Activated CD4-positive, alpha-beta T cell treated with anti-CD3 and anti-CD28 coated beads for 36 hours (primary cell): ENCODE measurements at regions not wholly inside any gene's neighbourhood (a gene's known extent, or its start where the extent isn't known, plus 50 kb on each side); places are given as distances from the start of the nearest gene placed in this dataset.

Experiments used
- ATAC-seq: fragments of 200-7000 bp; cut with Tn5 transposase; one replicate; pipeline ENCODE4 v1.10.0; 2021; ENCODE audit warnings: mild to moderate bottlenecking, moderate library complexity
- CTCF ChIA-PET: fragments of 350-600 bp; sonication (Branson Sonifier 250); formaldehyde crosslinking; loops from one replicate; lab custom pipeline; 2021; ENCODE audit warnings: antibody characterized with exemption; lab: Charles Lee
- POLR2A ChIA-PET: fragments of 350-600 bp; sonication (Branson Sonifier 250); formaldehyde crosslinking; loops from one replicate; lab custom pipeline; 2021; ENCODE audit warnings: antibody characterized with exemption, inconsistent platforms; lab: Charles Lee
- DNase-seq: peaks from one replicate; pipeline ENCODE4 v3.0.0-alpha.2; 2020
- H3K27ac Mint-ChIP-seq: one replicate; pipeline ENCODE4 v1.8.0; 2021; ENCODE audit warnings: mixed read lengths
- H3K27me3 Mint-ChIP-seq: one replicate; pipeline ENCODE4 v1.8.0; 2021; ENCODE audit warnings: mixed read lengths
- H3K36me3 Mint-ChIP-seq: one replicate; pipeline ENCODE4 v1.8.0; 2021; ENCODE audit warnings: low read depth, mixed read lengths
- H3K4me1 Mint-ChIP-seq: one replicate; pipeline ENCODE4 v1.8.0; 2021; ENCODE audit warnings: mixed read lengths
- H3K4me3 Mint-ChIP-seq: one replicate; pipeline ENCODE4 v1.8.0; 2021; ENCODE audit warnings: mild to moderate bottlenecking, moderate library complexity, mixed read lengths
- H3K9me3 Mint-ChIP-seq: one replicate; pipeline ENCODE4 v1.8.0; 2021; ENCODE audit warnings: low read depth, mixed read lengths
- intact Hi-C, 2 experiments: fragments of 100-400 bp; cut with DNase I in 1 of 2; cut with micrococcal nuclease in 1 of 2; formaldehyde crosslinking; loops; one replicate each; pipeline versions ENCODE4 v1.14.2 to v1.15.1; 2022 to 2024; cut with DNase I, micrococcal nuclease

DNA sequence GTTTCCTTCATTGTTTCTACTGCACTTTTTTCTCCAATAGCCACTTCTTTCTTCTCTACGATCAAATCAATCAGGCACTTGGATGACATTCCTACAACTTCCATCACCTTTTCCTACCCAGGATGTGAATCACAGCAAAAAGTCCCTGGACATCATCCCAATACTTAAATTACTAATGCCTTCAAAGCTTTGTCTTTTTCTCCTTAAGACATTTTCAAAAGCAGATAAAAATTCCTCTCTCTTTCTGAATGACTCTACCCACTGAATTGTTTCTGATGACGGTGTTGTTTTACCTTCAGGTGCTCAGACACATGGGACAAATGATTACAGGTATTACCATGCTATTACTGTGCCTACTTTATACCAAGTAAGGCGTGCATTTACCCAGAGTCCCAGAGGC lies 500.9 kb downstream of the FBXO15 start:
- POLR2A ChIA-PET = no interaction called here
- intact Hi-C loops = no loop called here
- Mint-ChIP-seq H3K27me3 (no peaks in the 10 kb centered on the region), H3K4me1 (no peaks in the 10 kb centered on the region), H3K36me3 (no peaks in the 10 kb centered on the region), H3K27ac (no peak overlapping the region), H3K9me3 (peaks cover 2% of the 10 kb centered on the region), H3K4me3 (no peak overlapping the region)
- no peak for ATAC-seq
- CTCF ChIA-PET = no interaction called here
- DNase-seq = no peak

DNA sequence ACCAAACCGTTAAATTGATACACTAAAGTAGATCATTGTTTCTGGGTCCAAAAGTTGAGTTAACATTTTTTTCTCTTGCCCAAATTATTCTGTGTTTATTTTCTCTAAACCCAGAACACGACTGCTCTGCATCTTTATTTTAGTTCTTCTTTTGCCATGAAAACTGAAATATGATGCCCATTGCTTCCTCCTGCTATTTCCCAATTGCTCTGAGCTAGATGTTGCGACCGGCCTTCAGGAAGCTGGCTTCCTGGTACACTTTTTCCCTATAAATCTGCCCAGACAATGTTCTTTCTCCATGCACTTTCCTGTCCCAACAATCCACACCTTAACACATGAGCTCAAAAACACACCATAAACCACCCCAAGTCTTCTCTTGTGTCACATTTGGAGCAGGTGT lies 501.4 kb downstream of the FBXO15 start:
- intact Hi-C loops = no loop called here
- ChIA-PET CTCF (interaction anchor here (1.0 kb wide), 1 partner anchor 18 kb away, joined by 3 read pairs; no protein-coding TSS in a partner anchor), POLR2A (no interaction called here)
- Mint-ChIP-seq H3K36me3 (no peaks in the 10 kb centered on the region), H3K9me3 (peaks cover 2% of the 10 kb centered on the region), H3K4me3 (no peak overlapping the region), H3K27me3 (no peaks in the 10 kb centered on the region), H3K27ac (no peak overlapping the region), H3K4me1 (no peaks in the 10 kb centered on the region)
- ATAC-seq = no peak
- DNase-seq = no peak

DNA sequence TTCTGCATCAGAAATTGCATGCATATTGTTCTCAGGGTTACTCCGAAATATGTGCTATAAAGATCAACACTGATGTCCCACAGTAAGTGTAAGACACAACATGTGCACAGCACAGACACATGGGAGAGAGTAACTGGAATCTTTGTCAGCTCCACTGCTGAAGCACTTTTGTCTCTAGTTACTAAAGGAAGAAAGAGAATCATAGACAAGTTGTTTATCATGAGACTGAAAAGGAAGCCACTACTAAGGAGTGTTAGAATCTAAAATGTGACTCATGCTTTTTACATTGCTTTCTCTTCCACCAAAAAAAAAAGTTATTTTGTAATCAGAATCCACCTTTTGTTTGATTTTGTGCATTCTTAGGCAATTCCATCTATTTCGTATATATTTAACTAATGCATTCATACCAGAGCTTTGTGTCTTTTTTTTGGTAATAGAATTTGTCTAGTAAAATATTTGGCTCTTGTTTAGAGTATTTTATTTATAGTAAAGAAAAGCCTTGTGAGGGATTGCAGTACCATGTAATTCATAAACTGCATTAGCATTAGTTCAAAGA lies 502.4 kb downstream of the FBXO15 start:
- intact Hi-C loops = no loop called here
- no peak for ATAC-seq
- Mint-ChIP-seq H3K4me1 (no peaks in the 10 kb centered on the region), H3K27ac (no peak overlapping the region), H3K36me3 (no peaks in the 10 kb centered on the region), H3K4me3 (no peak overlapping the region), H3K27me3 (no peaks in the 10 kb centered on the region), H3K9me3 (peaks cover 2% of the 10 kb centered on the region)
- ChIA-PET CTCF (interaction anchor here (1.0 kb wide), 1 partner anchor 19 kb away, joined by 3 read pairs; no protein-coding TSS in a partner anchor), POLR2A (no interaction called here)
- DNase-seq = no peak

DNA sequence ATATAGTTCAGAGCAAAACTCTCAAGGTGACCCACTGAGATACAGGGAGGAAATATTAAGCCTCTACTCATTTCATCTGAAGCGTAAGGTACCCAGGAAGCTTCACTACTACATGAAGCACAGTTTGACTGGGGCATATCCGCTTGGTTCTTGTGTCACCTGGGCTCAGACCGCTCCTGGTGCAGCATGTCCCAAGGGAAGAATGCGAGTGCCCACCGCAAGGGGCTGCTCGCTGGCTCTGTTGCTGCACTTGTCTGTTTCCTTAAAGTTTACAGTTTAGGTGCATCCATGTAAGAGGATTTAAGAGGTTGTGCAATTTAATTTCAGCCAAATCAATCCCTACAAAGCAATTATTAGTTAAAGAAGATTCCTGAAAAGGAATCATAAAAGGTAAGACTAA lies 507.8 kb downstream of the FBXO15 start:
- intact Hi-C loops = no loop called here
- peaks cover 2% of the 10 kb centered on the region for H3K9me3 Mint-ChIP-seq
- H3K27me3 Mint-ChIP-seq = no peaks in the 10 kb centered on the region
- ChIA-PET POLR2A (no interaction called here), CTCF (no interaction called here)
- no peaks in the 10 kb centered on the region for H3K4me1 Mint-ChIP-seq
- no peak overlapping the region for H3K27ac Mint-ChIP-seq
- DNase-seq (no peak), ATAC-seq (no peak)
- H3K36me3 Mint-ChIP-seq = no peaks in the 10 kb centered on the region
- no peak overlapping the region for H3K4me3 Mint-ChIP-seq

DNA sequence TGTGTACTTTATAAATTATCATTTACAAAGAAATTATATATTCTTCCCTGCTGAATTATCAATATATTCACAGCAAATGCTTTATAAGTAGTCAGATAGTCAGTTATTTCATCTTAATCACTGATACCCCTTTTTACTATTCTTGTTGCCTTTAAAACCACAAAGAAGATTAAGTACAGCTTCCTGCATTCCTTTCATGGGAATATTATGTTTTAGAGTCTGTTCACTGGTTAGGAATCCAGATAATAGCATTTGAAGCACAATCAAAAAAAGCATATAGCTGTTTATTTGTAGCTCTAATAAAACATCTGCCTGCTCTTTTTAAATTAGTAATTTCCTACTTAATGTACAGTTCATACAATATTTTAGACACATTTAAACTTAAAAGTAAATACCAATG lies 508.9 kb downstream of the FBXO15 start:
- no peak overlapping the region for H3K4me3 Mint-ChIP-seq
- no peaks in the 10 kb centered on the region for H3K27me3 Mint-ChIP-seq
- H3K4me1 Mint-ChIP-seq = no peaks in the 10 kb centered on the region
- intact Hi-C loops = no loop called here
- no peak for ATAC-seq
- H3K27ac Mint-ChIP-seq = no peak overlapping the region
- DNase-seq = no peak
- H3K9me3 Mint-ChIP-seq = no peaks in the 10 kb centered on the region
- ChIA-PET POLR2A (no interaction called here), CTCF (no interaction called here)
- no peaks in the 10 kb centered on the region for H3K36me3 Mint-ChIP-seq

DNA sequence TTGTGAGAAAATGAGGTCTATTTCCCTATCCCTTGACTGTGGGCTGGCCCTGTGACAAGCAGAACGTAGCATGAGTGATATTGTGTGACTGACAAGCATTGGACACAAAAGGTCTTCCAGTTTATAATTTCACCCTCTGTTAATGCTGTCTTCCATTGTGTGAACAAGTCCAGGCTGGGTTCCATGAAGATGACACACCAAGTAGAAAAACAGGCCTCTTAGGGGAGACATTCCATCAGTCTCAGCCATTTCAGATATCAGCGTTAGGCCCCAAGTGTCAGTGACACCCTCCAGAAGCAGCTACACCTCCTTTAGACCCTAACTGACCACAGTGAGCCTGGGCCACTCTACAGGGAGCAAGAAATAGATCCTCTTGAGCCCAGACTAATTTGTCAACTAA lies 511.3 kb downstream of the FBXO15 start:
- no peaks in the 10 kb centered on the region for H3K36me3 Mint-ChIP-seq
- no peak for DNase-seq
- H3K27ac Mint-ChIP-seq = no peak overlapping the region
- no peak overlapping the region for H3K4me3 Mint-ChIP-seq
- intact Hi-C loops = no loop called here
- ChIA-PET POLR2A (no interaction called here), CTCF (interaction anchor here (1.6 kb wide), 1 partner anchor 12 kb away, joined by 3 read pairs; no protein-coding TSS in a partner anchor)
- H3K9me3 Mint-ChIP-seq = no peaks in the 10 kb centered on the region
- H3K4me1 Mint-ChIP-seq = no peaks in the 10 kb centered on the region
- no peaks in the 10 kb centered on the region for H3K27me3 Mint-ChIP-seq
- ATAC-seq = no peak

DNA sequence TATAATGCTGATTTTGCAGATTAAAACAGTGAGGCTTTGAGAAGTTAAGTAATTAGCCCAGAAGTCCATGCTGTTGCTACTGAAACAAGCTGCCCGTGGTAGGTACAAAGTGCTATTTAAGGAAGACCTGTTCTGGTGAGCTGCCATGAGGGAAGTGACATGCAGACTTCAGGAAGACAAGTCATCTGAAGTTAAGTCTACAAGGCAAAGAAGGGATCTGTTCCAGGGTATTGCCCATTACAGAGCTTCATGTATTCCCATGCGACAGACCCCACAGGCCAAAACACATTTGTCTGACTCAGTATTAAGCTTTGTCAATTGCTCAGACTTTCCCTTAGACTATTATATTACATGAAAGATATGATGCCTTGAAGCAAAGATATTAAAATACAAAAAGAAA lies 520.8 kb downstream of the FBXO15 start:
- ChIA-PET POLR2A (no interaction called here), CTCF (no interaction called here)
- H3K36me3 Mint-ChIP-seq = no peaks in the 10 kb centered on the region
- no peaks in the 10 kb centered on the region for H3K27me3 Mint-ChIP-seq
- DNase-seq = no peak
- no peaks in the 10 kb centered on the region for H3K4me1 Mint-ChIP-seq
- no peaks in the 10 kb centered on the region for H3K9me3 Mint-ChIP-seq
- intact Hi-C loops = no loop called here
- no peak for ATAC-seq
- H3K27ac Mint-ChIP-seq = no peak overlapping the region
- no peak overlapping the region for H3K4me3 Mint-ChIP-seq

DNA sequence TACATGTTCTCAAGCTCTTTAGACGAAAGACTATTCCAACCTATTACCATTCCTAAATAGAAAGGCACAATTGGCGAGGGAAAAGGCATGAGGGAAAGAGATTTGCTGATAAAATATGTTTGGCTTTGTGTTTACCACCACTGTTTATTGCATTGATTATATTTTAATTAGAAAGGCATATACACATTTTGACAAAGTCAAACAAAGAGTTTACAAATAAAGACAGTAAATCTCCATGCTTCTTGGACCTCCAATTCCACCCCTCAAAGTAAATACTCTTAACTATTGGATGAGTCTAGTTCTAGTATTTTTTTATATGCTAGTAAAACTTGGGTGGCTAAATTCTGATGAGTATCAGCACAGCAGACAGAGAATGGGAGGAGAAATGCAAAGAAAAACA lies 521.4 kb downstream of the FBXO15 start:
- Mint-ChIP-seq H3K27me3 (no peaks in the 10 kb centered on the region), H3K4me3 (no peak overlapping the region), H3K36me3 (no peaks in the 10 kb centered on the region), H3K27ac (no peak overlapping the region), H3K4me1 (no peaks in the 10 kb centered on the region), H3K9me3 (no peaks in the 10 kb centered on the region)
- CTCF ChIA-PET = no interaction called here
- intact Hi-C loops = no loop called here
- POLR2A ChIA-PET = no interaction called here
- no peak for DNase-seq
- ATAC-seq = no peak

DNA sequence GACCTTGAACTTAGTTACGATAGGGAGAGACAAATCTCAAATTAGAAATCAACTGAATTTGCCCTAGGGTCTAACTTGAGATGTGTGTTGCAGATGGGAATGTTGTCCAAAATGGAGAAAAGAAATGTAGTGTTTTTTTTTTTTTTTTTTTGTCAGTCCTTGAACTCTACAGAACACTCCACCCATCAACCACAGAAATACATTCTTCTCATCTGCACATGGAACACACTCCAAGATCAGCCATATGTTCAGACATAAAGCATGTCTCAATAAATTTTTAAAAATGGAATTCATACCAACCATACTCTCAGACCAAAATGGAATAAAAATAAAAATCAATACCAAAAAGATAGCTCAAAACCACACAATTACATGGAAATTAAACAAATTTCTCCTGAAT lies 526.5 kb downstream of the FBXO15 start:
- intact Hi-C loops = no loop called here
- Mint-ChIP-seq H3K4me1 (no peaks in the 10 kb centered on the region), H3K27me3 (peaks cover 2% of the 10 kb centered on the region), H3K4me3 (no peak overlapping the region), H3K27ac (no peak overlapping the region), H3K36me3 (no peaks in the 10 kb centered on the region), H3K9me3 (peaks cover 2% of the 10 kb centered on the region)
- no peak for DNase-seq
- ChIA-PET CTCF (no interaction called here), POLR2A (no interaction called here)
- ATAC-seq = no peak

DNA sequence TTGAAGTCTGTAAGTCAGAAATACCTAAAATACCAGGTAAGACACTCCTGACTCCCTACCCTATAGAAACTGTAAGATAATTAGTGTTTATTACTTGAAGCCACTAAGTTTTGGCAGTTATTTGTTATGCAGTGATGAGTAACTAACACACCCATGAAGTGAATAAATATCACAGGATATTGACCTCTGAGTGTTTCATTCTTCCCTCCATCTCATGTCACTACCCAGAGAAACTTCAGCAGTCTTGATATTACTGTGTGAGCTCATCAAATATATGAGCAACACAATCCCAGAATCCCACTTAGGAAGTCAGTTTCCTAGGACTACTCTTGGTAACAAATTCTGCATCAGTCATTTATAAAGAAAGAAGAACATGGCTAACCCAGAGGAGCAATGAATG lies 529.7 kb downstream of the FBXO15 start:
- intact Hi-C loops = no loop called here
- POLR2A ChIA-PET = no interaction called here

DNA sequence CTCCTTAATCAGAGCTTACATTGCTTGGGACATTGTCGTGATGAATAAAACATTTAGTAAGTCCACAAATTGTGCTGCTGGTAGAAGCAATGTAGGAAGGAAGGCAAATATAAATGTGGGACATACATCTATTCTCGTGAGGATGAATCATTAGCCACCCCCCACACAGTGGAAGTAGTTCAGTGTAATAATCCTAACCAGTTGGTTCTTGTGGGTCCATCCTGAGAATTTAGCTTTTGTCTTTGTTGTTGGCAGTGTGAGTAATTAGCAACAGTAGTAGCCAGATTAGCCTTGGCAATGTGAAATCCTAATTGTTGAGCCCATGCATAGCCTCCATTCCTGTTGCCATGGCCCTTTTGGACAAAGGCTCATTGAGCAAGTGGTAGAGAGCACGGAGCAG lies 532.1 kb downstream of the FBXO15 start:
- Mint-ChIP-seq H3K27me3 (peaks cover 2% of the 10 kb centered on the region), H3K4me3 (no peak overlapping the region), H3K36me3 (no peaks in the 10 kb centered on the region), H3K27ac (no peak overlapping the region), H3K9me3 (no peaks in the 10 kb centered on the region), H3K4me1 (no peaks in the 10 kb centered on the region)
- intact Hi-C loops = no loop called here
- CTCF ChIA-PET = no interaction called here
- ATAC-seq (no peak), DNase-seq (no peak)
- POLR2A ChIA-PET = no interaction called here

More for the DNA sequence above, 529.7 kb downstream of the FBXO15 start:
- CTCF ChIA-PET = interaction anchor here (0.6 kb wide), 1 partner anchor 214 kb away, joined by 3 read pairs; no protein-coding TSS in a partner anchor
- H3K9me3 Mint-ChIP-seq = peaks cover 2% of the 10 kb centered on the region
- no peak overlapping the region for H3K27ac Mint-ChIP-seq
- DNase-seq = no peak
- H3K36me3 Mint-ChIP-seq = no peaks in the 10 kb centered on the region
- peaks cover 2% of the 10 kb centered on the region for H3K27me3 Mint-ChIP-seq
- no peak for ATAC-seq
- no peaks in the 10 kb centered on the region for H3K4me1 Mint-ChIP-seq
- H3K4me3 Mint-ChIP-seq = no peak overlapping the region

DNA sequence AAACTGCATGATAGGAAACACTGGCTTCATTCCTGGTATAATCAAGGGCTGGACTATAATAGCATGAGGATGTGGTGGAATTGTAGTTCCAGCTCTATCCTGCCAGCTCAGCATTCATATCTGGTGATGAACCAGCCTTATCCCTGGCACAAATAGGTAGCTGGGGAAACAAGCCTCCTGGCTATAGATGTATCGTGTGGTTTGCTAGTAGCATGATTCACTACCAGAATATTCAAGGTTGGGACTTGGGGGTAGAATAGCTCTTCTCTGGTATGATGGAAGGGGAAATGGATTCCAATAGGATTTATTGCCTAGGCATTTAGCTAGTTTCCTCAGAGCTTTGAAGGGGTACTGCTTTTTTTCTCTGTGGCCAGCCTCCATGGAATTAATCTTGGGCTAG lies 532.8 kb downstream of the FBXO15 start:
- intact Hi-C loops = no loop called here
- DNase-seq = no peak
- no peaks in the 10 kb centered on the region for H3K27me3 Mint-ChIP-seq
- CTCF ChIA-PET = no interaction called here
- ATAC-seq = no peak
- POLR2A ChIA-PET = no interaction called here
- no peaks in the 10 kb centered on the region for H3K4me1 Mint-ChIP-seq
- no peaks in the 10 kb centered on the region for H3K9me3 Mint-ChIP-seq
- no peak overlapping the region for H3K27ac Mint-ChIP-seq
- no peak overlapping the region for H3K4me3 Mint-ChIP-seq
- no peaks in the 10 kb centered on the region for H3K36me3 Mint-ChIP-seq
